DND-41 (cell line): ENCODE measurements at regions not wholly inside any gene's neighbourhood (a gene's known extent, or its start where the extent isn't known, plus 50 kb on each side); places are given as distances from the start of the nearest gene placed in this dataset.

ENCODE experiments used
- EZH2 ChIP-seq: IDR thresholded peaks from 3 replicates; pipeline ENCODE4 v1.6.1; 2012; ENCODE audit warnings: borderline replicate concordance, low read depth, mild to moderate bottlenecking, moderate library complexity, low read length, inconsistent platforms; ENCODE audit not compliant: severe bottlenecking
- TF ChIP-seq, protein P1 (sequence below): IDR thresholded peaks from 2 replicates; pipeline ENCODE4 v1.5.1; 2012; ENCODE audit warnings: borderline replicate concordance, low read length, moderate library complexity, mild to moderate bottlenecking; ENCODE audit not compliant: poor library complexity, severe bottlenecking; ENCODE audit errors: extremely low read depth

DNA sequence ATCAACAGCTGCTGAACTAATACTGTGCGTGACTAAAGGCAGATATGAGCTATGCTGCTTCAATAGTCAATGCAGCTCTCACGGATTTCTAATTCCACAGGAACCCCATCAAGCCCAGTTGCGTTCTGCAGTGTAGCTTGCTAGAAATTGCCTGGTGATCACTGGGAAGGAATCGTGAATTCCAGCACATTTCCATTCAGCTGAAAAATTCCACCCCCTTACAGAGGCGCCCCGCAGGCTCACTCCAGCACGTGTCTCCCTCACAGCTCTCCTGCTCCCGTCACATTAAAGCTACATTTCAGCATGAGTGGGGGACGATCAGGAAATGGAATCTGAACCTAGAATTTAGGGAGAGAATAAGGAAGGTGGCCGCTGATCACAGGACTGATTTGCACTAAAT lies 534.8 kb downstream of the TCERG1L start:
- TF ChIP-seq, protein P1, sequence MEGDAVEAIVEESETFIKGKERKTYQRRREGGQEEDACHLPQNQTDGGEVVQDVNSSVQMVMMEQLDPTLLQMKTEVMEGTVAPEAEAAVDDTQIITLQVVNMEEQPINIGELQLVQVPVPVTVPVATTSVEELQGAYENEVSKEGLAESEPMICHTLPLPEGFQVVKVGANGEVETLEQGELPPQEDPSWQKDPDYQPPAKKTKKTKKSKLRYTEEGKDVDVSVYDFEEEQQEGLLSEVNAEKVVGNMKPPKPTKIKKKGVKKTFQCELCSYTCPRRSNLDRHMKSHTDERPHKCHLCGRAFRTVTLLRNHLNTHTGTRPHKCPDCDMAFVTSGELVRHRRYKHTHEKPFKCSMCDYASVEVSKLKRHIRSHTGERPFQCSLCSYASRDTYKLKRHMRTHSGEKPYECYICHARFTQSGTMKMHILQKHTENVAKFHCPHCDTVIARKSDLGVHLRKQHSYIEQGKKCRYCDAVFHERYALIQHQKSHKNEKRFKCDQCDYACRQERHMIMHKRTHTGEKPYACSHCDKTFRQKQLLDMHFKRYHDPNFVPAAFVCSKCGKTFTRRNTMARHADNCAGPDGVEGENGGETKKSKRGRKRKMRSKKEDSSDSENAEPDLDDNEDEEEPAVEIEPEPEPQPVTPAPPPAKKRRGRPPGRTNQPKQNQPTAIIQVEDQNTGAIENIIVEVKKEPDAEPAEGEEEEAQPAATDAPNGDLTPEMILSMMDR = no peak
- TF ChIP-seq EZH2 = no peak
